ENCODE measurements at regions not wholly inside any gene's neighbourhood (a gene's known extent, or its start where the extent isn't known, plus 50 kb on each side); places are given as distances from the start of the nearest gene placed in this dataset.

DNA sequence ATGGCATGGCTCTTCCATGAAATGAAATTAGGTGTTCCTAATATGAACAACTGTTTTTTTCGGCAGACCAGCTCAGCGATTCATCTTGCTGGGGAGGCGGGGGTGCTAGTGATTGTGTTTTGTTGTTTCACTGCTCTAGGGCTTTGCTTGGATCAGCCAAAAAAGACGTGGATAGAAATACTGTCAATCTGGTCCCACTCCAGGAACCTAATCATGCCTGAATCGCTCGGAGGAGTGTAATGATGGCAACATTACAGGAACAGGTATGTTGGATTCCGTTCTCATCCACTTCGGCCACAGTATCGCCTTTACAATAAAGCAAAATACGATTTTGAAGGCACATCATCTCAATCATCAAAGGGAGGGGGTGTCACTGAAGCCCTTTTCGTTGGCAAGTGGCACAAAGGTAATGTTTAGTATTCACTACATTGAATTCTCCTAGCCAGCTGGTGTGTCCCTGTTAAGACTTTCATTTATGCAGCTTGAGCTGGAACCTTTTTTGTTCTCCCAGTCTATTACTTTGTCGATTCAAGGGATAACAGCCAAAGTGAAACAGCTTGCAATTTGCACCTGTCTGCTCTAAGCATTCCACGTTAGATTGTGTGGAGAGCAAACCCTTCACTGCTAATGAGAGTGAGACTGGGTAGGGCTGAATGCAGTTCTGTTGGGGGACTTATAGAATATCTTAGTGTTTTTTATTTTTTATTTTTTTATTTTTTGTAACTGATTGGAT, 477.7 kb downstream of the TFAP2A start:
- Histone ChIP-seq H3K4me3 (replicated peaks in 1 of 3; ENCODE audit: low read depth in 2 of 3, low read length in 3 of 3) (no peak overlapping the region), H3K4me1 (ENCODE audit: control insufficient read depth in 1 of 2, insufficient read depth in 2 of 2, low read length in 2 of 2) (no peaks in the 10 kb centered on the region), H3K9ac (ENCODE audit: insufficient read depth, low read length, poor library complexity, severe bottlenecking) (no peak overlapping the region), H3K36me3 (replicated peaks in 1 of 2; ENCODE audit: control insufficient read depth in 1 of 2, insufficient read depth in 2 of 2, low read length in 2 of 2) (no peaks in the 10 kb centered on the region), H4K20me1 (ENCODE audit: insufficient read depth, low read length) (no peaks in the 10 kb centered on the region), H3K27ac (ENCODE audit: low read depth in 1 of 2, low read length in 2 of 2) (no peak overlapping the region), H3K27me3 (ENCODE audit: control insufficient read depth in 2 of 2, insufficient read depth in 2 of 2, low read length in 2 of 2) (no peaks in the 10 kb centered on the region), H3K9me3 (replicated peaks in 1 of 2; ENCODE audit: control insufficient read depth in 1 of 2, insufficient read depth in 1 of 2, low read length in 2 of 2) (no peaks in the 10 kb centered on the region), H3K4me2 (replicated peaks; ENCODE audit: extremely low read depth, low read length, poor library complexity, severe bottlenecking) (no peak overlapping the region), H2AFZ (ENCODE audit: insufficient read depth, low read depth, low read length, poor library complexity, severe bottlenecking) (no peak overlapping the region), H3K79me2 (ENCODE audit: insufficient read depth, low read length) (no peaks in the 10 kb centered on the region)
- H3K4me3 Mint-ChIP-seq, result no peak overlapping the region
- TF ChIP-seq, protein P1, sequence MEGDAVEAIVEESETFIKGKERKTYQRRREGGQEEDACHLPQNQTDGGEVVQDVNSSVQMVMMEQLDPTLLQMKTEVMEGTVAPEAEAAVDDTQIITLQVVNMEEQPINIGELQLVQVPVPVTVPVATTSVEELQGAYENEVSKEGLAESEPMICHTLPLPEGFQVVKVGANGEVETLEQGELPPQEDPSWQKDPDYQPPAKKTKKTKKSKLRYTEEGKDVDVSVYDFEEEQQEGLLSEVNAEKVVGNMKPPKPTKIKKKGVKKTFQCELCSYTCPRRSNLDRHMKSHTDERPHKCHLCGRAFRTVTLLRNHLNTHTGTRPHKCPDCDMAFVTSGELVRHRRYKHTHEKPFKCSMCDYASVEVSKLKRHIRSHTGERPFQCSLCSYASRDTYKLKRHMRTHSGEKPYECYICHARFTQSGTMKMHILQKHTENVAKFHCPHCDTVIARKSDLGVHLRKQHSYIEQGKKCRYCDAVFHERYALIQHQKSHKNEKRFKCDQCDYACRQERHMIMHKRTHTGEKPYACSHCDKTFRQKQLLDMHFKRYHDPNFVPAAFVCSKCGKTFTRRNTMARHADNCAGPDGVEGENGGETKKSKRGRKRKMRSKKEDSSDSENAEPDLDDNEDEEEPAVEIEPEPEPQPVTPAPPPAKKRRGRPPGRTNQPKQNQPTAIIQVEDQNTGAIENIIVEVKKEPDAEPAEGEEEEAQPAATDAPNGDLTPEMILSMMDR (IDR thresholded peaks at IDR 0.05), result no peak
- whole genome bisulfite sequencing (ENCODE audit: insufficient coverage), result 80% methylated on average over 11 of the region's 13 CpGs
- no peaks in the 10 kb centered on the region for H3K4me1 Mint-ChIP-seq
- no peaks in the 10 kb centered on the region for H3K36me3 Mint-ChIP-seq
- H3K27me3 Mint-ChIP-seq (ENCODE audit: low read depth in 3 of 3), result peaks cover 0 to 2% (median 0%) of the 10 kb centered on the region in 3 donors
- peaks cover 0 to 3% (median 2%) of the 10 kb centered on the region in 7 donors for H3K9me3 Mint-ChIP-seq
- DNase-seq, result no peak
- intact Hi-C loops (cut with micrococcal nuclease), result no loop called here
- no peak overlapping the region for H3K27ac Mint-ChIP-seq

DNA sequence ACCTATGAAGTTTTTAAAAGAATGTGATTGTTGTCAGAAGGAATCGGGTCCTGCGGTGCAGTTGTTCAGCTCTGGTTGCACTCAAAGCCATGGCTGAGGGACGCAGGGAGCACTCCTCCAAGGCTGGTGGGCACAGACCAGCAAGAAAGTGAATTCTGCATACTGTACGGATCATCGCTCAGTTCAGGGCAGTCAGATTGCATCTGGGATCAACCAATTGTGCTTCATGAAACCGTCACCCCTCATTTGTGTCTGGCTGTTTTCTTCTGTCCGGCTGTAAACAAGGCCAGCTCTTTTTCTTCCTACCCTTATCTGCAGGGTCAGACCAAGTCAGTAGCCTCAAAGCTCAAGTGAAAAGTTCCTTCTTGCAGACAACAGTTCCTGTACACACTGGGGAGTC, 478.3 kb downstream of the TFAP2A start:
- Histone ChIP-seq H3K9ac (ENCODE audit: insufficient read depth, low read length, poor library complexity, severe bottlenecking) (no peak overlapping the region), H3K27me3 (ENCODE audit: control insufficient read depth in 2 of 2, insufficient read depth in 2 of 2, low read length in 2 of 2) (no peaks in the 10 kb centered on the region), H3K27ac (ENCODE audit: low read depth in 1 of 2, low read length in 2 of 2) (no peak overlapping the region), H4K20me1 (ENCODE audit: insufficient read depth, low read length) (no peaks in the 10 kb centered on the region), H3K79me2 (ENCODE audit: insufficient read depth, low read length) (no peaks in the 10 kb centered on the region), H2AFZ (ENCODE audit: insufficient read depth, low read depth, low read length, poor library complexity, severe bottlenecking) (no peak overlapping the region), H3K36me3 (replicated peaks in 1 of 2; ENCODE audit: control insufficient read depth in 1 of 2, insufficient read depth in 2 of 2, low read length in 2 of 2) (no peaks in the 10 kb centered on the region), H3K4me3 (replicated peaks in 1 of 3; ENCODE audit: low read depth in 2 of 3, low read length in 3 of 3) (no peak overlapping the region), H3K4me1 (ENCODE audit: control insufficient read depth in 1 of 2, insufficient read depth in 2 of 2, low read length in 2 of 2) (no peaks in the 10 kb centered on the region), H3K4me2 (replicated peaks; ENCODE audit: extremely low read depth, low read length, poor library complexity, severe bottlenecking) (no peak overlapping the region), H3K9me3 (replicated peaks in 1 of 2; ENCODE audit: control insufficient read depth in 1 of 2, insufficient read depth in 1 of 2, low read length in 2 of 2) (no peaks in the 10 kb centered on the region)
- intact Hi-C loops (cut with micrococcal nuclease), result no loop called here
- Mint-ChIP-seq H3K36me3 (no peaks in the 10 kb centered on the region), H3K4me1 (no peaks in the 10 kb centered on the region), H3K9me3 (peaks cover 0 to 3% (median 2%) of the 10 kb centered on the region in 7 donors), H3K27me3 (ENCODE audit: low read depth in 3 of 3) (peaks cover 0 to 2% (median 0%) of the 10 kb centered on the region in 3 donors), H3K27ac (no peak overlapping the region), H3K4me3 (no peak overlapping the region)
- TF ChIP-seq, protein P1 (IDR thresholded peaks at IDR 0.05), result no peak
- DNase-seq, result no peak
- 80% methylated on average over 6 of the region's 7 CpGs for WGBS (ENCODE audit: insufficient coverage)
